ENCODE measurements at regions not wholly inside any gene's neighbourhood (a gene's known extent, or its start where the extent isn't known, plus 50 kb on each side); places are given as distances from the start of the nearest gene placed in this dataset.
"Not testable (repeated sequence)": the region's sequence is repeated elsewhere in the genome, so short reads cannot be mapped to it uniquely, and the experiment has no call there.

GRCh38 chr12:83335748-83336147, 649.0 kb downstream of the TMTC2 start:
- no peak for DNase-seq (ENCODE audit: low read depth)

GRCh38 chr12:83326666-83327065, 640.0 kb downstream of the TMTC2 start:
- no peak for DNase-seq (ENCODE audit: low read depth)

GRCh38 chr12:83323866-83324265, 637.2 kb downstream of the TMTC2 start:
- no peak for DNase-seq (ENCODE audit: low read depth)

GRCh38 chr12:83322809-83323208, 636.1 kb downstream of the TMTC2 start:
- DNase-seq (ENCODE audit: low read depth): no peak

GRCh38 chr12:83321971-83322370, 635.3 kb downstream of the TMTC2 start:
- DNase-seq (ENCODE audit: low read depth): no peak

GRCh38 chr12:83320350-83320749, 633.6 kb downstream of the TMTC2 start:
- no peak for DNase-seq (ENCODE audit: low read depth)

GRCh38 chr12:83318386-83319098, 631.8 kb downstream of the TMTC2 start:
- no peak for DNase-seq (ENCODE audit: low read depth)

- no peak for DNase-seq (ENCODE audit: low read depth)
Measured at GRCh38 chr12:83317595-83317994, 630.9 kb downstream of the TMTC2 start.

- no peak for DNase-seq (ENCODE audit: low read depth)
Measured at GRCh38 chr12:83313827-83314226, 627.1 kb downstream of the TMTC2 start.

GRCh38 chr12:83313322-83313721, 626.6 kb downstream of the TMTC2 start:
- DNase-seq (ENCODE audit: low read depth): no peak

GRCh38 chr12:83276904-83277303, 590.2 kb downstream of the TMTC2 start:
- DNase-seq (ENCODE audit: low read depth): no peak

- no peak for DNase-seq (ENCODE audit: low read depth)
Measured at GRCh38 chr12:83271201-83271600, 584.5 kb downstream of the TMTC2 start.

GRCh38 chr12:83265808-83266207, 579.1 kb downstream of the TMTC2 start:
- no peak for DNase-seq (ENCODE audit: low read depth)

GRCh38 chr12:83261998-83262397, 575.3 kb downstream of the TMTC2 start:
- no peak for DNase-seq (ENCODE audit: low read depth)

- DNase-seq (ENCODE audit: low read depth): not testable (repeated sequence)
Measured at GRCh38 chr12:83260126-83260525, 573.4 kb downstream of the TMTC2 start.

- DNase-seq (ENCODE audit: low read depth): no peak
Measured at GRCh38 chr12:83257726-83258125, 571.0 kb downstream of the TMTC2 start.

GRCh38 chr12:83256562-83256961, 569.9 kb downstream of the TMTC2 start:
- no peak for DNase-seq (ENCODE audit: low read depth)

- no peak for DNase-seq (ENCODE audit: low read depth)
Measured at GRCh38 chr12:83250866-83251265, 564.2 kb downstream of the TMTC2 start.

- DNase-seq (ENCODE audit: low read depth): no peak
Measured at GRCh38 chr12:83245156-83245555, 558.5 kb downstream of the TMTC2 start.

- DNase-seq (ENCODE audit: low read depth): no peak
Measured at GRCh38 chr12:83244001-83244400, 557.3 kb downstream of the TMTC2 start.

- not testable (repeated sequence) for DNase-seq (ENCODE audit: low read depth)
Measured at GRCh38 chr12:83233987-83234386, 547.3 kb downstream of the TMTC2 start.

- DNase-seq (ENCODE audit: low read depth): not testable (repeated sequence)
Measured at GRCh38 chr12:83226960-83227359, 540.3 kb downstream of the TMTC2 start.

- no peak for DNase-seq (ENCODE audit: low read depth)
Measured at GRCh38 chr12:83225806-83226205, 539.1 kb downstream of the TMTC2 start.

GRCh38 chr12:83224012-83224411, 537.3 kb downstream of the TMTC2 start:
- no peak for DNase-seq (ENCODE audit: low read depth)
